ENCODE measurements at regions not wholly inside any gene's neighbourhood (a gene's known extent, or its start where the extent isn't known, plus 50 kb on each side); places are given as distances from the start of the nearest gene placed in this dataset.

DNA sequence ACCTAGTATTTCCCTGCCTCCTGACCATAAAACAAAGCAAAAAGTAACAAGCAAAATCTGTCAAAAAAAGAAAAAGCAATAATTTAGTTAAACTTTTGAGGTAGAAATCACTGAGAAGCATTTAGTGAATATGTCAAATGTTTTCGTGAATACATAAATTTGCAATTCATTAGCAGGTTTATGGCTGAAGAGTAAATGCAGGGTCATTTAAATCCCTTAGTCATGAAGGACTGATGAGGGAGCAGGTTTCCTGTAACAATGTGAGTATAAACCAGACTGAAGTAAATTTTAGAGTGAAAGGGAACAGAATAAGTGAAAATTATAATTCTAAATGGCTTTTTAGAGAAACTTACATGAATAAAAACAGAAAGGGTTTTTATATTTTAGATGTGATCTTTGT, 313.5 kb upstream of the MANEA start:
- DNase-seq (ENCODE audit: extremely low read depth in 1 of 4, low spot score in 3 of 4): no peak
- POLR2A ChIA-PET: no interaction called here
- no peak for FAIRE-seq
- no peak for TF ChIP-seq ZNF140 (CRISPR knock-in tag; IDR thresholded peaks at IDR 0.05)
- no peak for TF ChIP-seq ZNF12 (CRISPR knock-in tag; IDR thresholded peaks at IDR 0.05)
- no peak for TF ChIP-seq SLC30A9 (CRISPR knock-in tag; IDR thresholded peaks at IDR 0.05)
- TF ChIP-seq, protein P1, sequence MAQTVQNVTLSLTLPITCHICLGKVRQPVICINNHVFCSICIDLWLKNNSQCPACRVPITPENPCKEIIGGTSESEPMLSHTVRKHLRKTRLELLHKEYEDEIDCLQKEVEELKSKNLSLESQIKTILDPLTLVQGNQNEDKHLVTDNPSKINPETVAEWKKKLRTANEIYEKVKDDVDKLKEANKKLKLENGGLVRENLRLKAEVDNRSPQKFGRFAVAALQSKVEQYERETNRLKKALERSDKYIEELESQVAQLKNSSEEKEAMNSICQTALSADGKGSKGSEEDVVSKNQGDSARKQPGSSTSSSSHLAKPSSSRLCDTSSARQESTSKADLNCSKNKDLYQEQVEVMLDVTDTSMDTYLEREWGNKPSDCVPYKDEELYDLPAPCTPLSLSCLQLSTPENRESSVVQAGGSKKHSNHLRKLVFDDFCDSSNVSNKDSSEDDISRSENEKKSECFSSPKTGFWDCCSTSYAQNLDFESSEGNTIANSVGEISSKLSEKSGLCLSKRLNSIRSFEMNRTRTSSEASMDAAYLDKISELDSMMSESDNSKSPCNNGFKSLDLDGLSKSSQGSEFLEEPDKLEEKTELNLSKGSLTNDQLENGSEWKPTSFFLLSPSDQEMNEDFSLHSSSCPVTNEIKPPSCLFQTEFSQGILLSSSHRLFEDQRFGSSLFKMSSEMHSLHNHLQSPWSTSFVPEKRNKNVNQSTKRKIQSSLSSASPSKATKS (CRISPR knock-in tag; IDR thresholded peaks at IDR 0.05): no peak
- TF ChIP-seq ZKSCAN1 (IDR thresholded peaks at IDR 0.05; ENCODE audit: low read depth, low read length): no peak
- no peak for TF ChIP-seq ZSCAN32 (CRISPR knock-in tag; IDR thresholded peaks at IDR 0.05)
- TF ChIP-seq CBX8 (IDR thresholded peaks at IDR 0.05; ENCODE audit: borderline replicate concordance, extremely low read depth, low read depth, low read length, poor library complexity, severe bottlenecking): no peak
- TF ChIP-seq NEUROD1 (IDR thresholded peaks at IDR 0.05; ENCODE audit: borderline replicate concordance, low read depth, low read length, partially characterized antibody): no peak
- TF ChIP-seq STAT5B (CRISPR knock-in tag; IDR thresholded peaks at IDR 0.05): no peak
- no peak for TF ChIP-seq ZKSCAN8 (CRISPR knock-in tag; IDR thresholded peaks at IDR 0.05)
- TF ChIP-seq ETV6 (IDR thresholded peaks at IDR 0.05; ENCODE audit: borderline replicate concordance in 1 of 2, low read depth in 2 of 2, low read length in 1 of 2): no peak
- TF ChIP-seq ETV6 (CRISPR knock-in tag; IDR thresholded peaks at IDR 0.05; ENCODE audit: borderline replicate concordance): no peak
- no peak for TF ChIP-seq SAP30 (IDR thresholded peaks at IDR 0.05; ENCODE audit: borderline replicate concordance, insufficient read depth, low read depth, low read length, poor library complexity, severe bottlenecking)
- TF ChIP-seq, protein P2, sequence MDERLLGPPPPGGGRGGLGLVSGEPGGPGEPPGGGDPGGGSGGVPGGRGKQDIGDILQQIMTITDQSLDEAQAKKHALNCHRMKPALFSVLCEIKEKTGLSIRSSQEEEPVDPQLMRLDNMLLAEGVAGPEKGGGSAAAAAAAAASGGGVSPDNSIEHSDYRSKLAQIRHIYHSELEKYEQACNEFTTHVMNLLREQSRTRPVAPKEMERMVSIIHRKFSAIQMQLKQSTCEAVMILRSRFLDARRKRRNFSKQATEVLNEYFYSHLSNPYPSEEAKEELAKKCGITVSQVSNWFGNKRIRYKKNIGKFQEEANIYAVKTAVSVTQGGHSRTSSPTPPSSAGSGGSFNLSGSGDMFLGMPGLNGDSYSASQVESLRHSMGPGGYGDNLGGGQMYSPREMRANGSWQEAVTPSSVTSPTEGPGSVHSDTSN (CRISPR knock-in tag; IDR thresholded peaks at IDR 0.05; ENCODE audit: low read depth): no peak
- TF ChIP-seq, protein P2 (tag; conservative IDR thresholded peaks at IDR 0.05; ENCODE audit: low read depth): no peak
- TF ChIP-seq SMARCB1 (IDR thresholded peaks at IDR 0.05; ENCODE audit: insufficient read length, low read depth): no peak
- TF ChIP-seq, protein P3, sequence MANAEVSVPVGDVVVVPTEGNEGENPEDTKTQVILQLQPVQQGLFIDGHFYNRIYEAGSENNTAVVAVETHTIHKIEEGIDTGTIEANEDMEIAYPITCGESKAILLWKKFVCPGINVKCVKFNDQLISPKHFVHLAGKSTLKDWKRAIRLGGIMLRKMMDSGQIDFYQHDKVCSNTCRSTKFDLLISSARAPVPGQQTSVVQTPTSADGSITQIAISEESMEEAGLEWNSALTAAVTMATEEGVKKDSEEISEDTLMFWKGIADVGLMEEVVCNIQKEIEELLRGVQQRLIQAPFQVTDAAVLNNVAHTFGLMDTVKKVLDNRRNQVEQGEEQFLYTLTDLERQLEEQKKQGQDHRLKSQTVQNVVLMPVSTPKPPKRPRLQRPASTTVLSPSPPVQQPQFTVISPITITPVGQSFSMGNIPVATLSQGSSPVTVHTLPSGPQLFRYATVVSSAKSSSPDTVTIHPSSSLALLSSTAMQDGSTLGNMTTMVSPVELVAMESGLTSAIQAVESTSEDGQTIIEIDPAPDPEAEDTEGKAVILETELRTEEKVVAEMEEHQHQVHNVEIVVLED (CRISPR knock-in tag; IDR thresholded peaks at IDR 0.05): no peak
- TF ChIP-seq ELF1 (tag; IDR thresholded peaks at IDR 0.05): no peak

More for the DNA sequence above, 313.5 kb upstream of the MANEA start:
- no peaks in the 10 kb centered on the region for H3K4me1 ChIP-seq (replicated peaks in 1 of 2; ENCODE audit: control insufficient read depth in 2 of 2, insufficient read depth in 2 of 2, low read length in 2 of 2)
- no peak overlapping the region for H3K4me2 ChIP-seq (ENCODE audit: insufficient read depth, low read length)
- CTCF ChIA-PET (ENCODE audit: low intra/inter-chr PET ratio): no interaction called here
- no peaks in the 10 kb centered on the region for H3K9me1 ChIP-seq (ENCODE audit: control insufficient read depth, insufficient read depth, low read length)
- no TSS peak for BruUV-seq (replicated peaks)
- H3K36me3 ChIP-seq (ENCODE audit: control insufficient read depth, insufficient read depth, low read length): no peaks in the 10 kb centered on the region
- H4K20me1 ChIP-seq (replicated peaks; ENCODE audit: control insufficient read depth, insufficient read depth, low read length): no peaks in the 10 kb centered on the region
- no peak overlapping the region for H3K4me3 ChIP-seq
- 0% methylated on average over 1 of the region's 1 CpG for WGBS (ENCODE audit: insufficient coverage, low coverage, missing lambda C conversion rate)
- no peaks in the 10 kb centered on the region for H3K79me2 ChIP-seq (ENCODE audit: control insufficient read depth, insufficient read depth, low read length)
- no peaks in the 10 kb centered on the region for H3K27me3 ChIP-seq (ENCODE audit: control insufficient read depth in 2 of 2, insufficient read depth in 2 of 2, low read length in 2 of 2)
- no peaks in the 10 kb centered on the region for H3K9me3 ChIP-seq (replicated peaks; ENCODE audit: control insufficient read depth, insufficient read depth, low read depth, low read length)
- ATAC-seq: no peak
- H3K27ac ChIP-seq (ENCODE audit: extremely low read depth, low read depth, low read length): no peak overlapping the region
- H3K9ac ChIP-seq (ENCODE audit: insufficient read depth in 1 of 2, low read depth in 2 of 2, low read length in 2 of 2): no peak overlapping the region
- intact Hi-C loops (cut with micrococcal nuclease): no loop called here
- H2AFZ ChIP-seq (ENCODE audit: low read depth, low read length): no peak overlapping the region
- in situ Hi-C loops (cut with MboI): no loop called here
